CD4-positive, alpha-beta memory T cell (primary cell): ENCODE measurements at regions not wholly inside any gene's neighbourhood (a gene's known extent, or its start where the extent isn't known, plus 50 kb on each side); places are given as distances from the start of the nearest gene placed in this dataset.

ENCODE experiments used
- CTCF ChIA-PET: fragments of 350-600 bp; sonication (Branson Sonifier 250); formaldehyde crosslinking; loops from one replicate; lab custom pipeline; 2021; ENCODE audit warnings: inconsistent platforms; ENCODE audit not compliant: partially characterized antibody; lab: Charles Lee
- POLR2A ChIA-PET: fragments of 350-600 bp; sonication (Branson Sonifier 250); formaldehyde crosslinking; loops from one replicate; lab custom pipeline; 2021; ENCODE audit not compliant: partially characterized antibody; lab: Charles Lee
- DNase-seq, 5 donors: peaks; one replicate each; pipeline versions ENCODE4 v3.0.0 to v3.0.0-alpha.2; 2020 to 2022; ENCODE audit warnings: mixed read lengths in 1 of 5
- H3K27ac ChIP-seq: one replicate; pipeline ENCODE4 v1.7.0; 2013; ENCODE audit warnings: low read depth, low read length
- H3K27me3 ChIP-seq: 2 replicates; pipeline ENCODE4 v1.7.0; 2013; ENCODE audit warnings: mild to moderate bottlenecking, low read length, moderate library complexity; ENCODE audit not compliant: insufficient read depth
- H3K36me3 ChIP-seq: 2 replicates; pipeline ENCODE4 v1.7.0; 2013; ENCODE audit warnings: mild to moderate bottlenecking, low read length, moderate library complexity; ENCODE audit not compliant: insufficient read depth
- H3K4me1 ChIP-seq: 2 replicates; pipeline ENCODE4 v1.7.0; 2013; ENCODE audit warnings: mild to moderate bottlenecking, low read length, moderate library complexity; ENCODE audit not compliant: insufficient read depth
- H3K4me3 ChIP-seq, 2 donors: one replicate each; pipeline ENCODE4 v1.7.0; 2013; ENCODE audit warnings: low read length in 2 of 2, mild to moderate bottlenecking in 1 of 2
- H3K9me3 ChIP-seq, 2 donors: one replicate each; pipeline ENCODE4 v1.7.0; 2013; ENCODE audit warnings: low read length in 2 of 2, control low read depth in 1 of 2; ENCODE audit not compliant: control insufficient read depth in 1 of 2
- H3K27ac Mint-ChIP-seq, 7 donors: one replicate each; pipeline ENCODE4 v1.8.0; 2020 to 2021; ENCODE audit warnings: mixed read lengths in 7 of 7, mild to moderate bottlenecking in 6 of 7, inconsistent platforms in 3 of 7, moderate library complexity in 3 of 7
- H3K27me3 Mint-ChIP-seq, 2 donors: one replicate each; pipeline ENCODE4 v1.8.0; 2020 to 2021; ENCODE audit warnings: mixed read lengths in 2 of 2
- H3K36me3 Mint-ChIP-seq, 2 donors: one replicate each; pipeline ENCODE4 v1.8.0; 2020 to 2021; ENCODE audit warnings: mixed read lengths in 2 of 2, inconsistent platforms in 1 of 2, mild to moderate bottlenecking in 1 of 2
- H3K4me1 Mint-ChIP-seq, 4 donors: one replicate each; pipeline ENCODE4 v1.8.0; 2020 to 2021; ENCODE audit warnings: mixed read lengths in 4 of 4, mild to moderate bottlenecking in 1 of 4
- H3K4me3 Mint-ChIP-seq, 8 donors: one replicate each; pipeline ENCODE4 v1.8.0; 2020 to 2021; ENCODE audit warnings: mixed read lengths in 8 of 8, mild to moderate bottlenecking in 7 of 8, moderate library complexity in 6 of 8, inconsistent platforms in 3 of 8
- H3K9me3 Mint-ChIP-seq, 8 donors: one replicate each; pipeline ENCODE4 v1.8.0; 2020 to 2021; ENCODE audit warnings: mixed read lengths in 8 of 8, mild to moderate bottlenecking in 5 of 8, inconsistent platforms in 3 of 8, moderate library complexity in 1 of 8
- intact Hi-C: fragments of 100-400 bp; cut with micrococcal nuclease; formaldehyde crosslinking; loops from one replicate; pipeline ENCODE4 v1.15.1; 2023

DNA sequence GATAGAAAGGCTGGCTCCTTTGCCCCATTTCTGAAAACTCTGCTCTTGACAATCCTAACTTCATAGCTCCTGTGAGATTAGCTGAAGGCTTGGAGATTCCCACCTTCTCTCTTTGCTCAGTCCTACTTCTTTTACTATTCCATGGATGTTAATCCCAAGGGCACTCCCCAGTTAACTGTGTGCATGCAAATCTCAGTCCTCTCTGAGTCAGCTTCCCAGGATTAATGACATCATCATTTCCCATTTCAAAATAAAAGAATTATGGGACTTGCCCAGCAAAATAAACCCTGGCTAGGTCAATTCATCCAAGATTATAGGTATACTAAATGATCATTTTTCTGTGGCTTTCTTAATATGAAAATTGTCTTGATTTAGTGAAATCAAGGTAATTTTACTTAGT lies 328.6 kb upstream of the NR3C2 start:
- no peak overlapping the region for H3K27ac ChIP-seq
- DNase-seq: no peak
- intact Hi-C loops: loop anchor here (10.0 kb wide), 1 partner anchor 746 kb away; no protein-coding TSS in a partner anchor

DNA sequence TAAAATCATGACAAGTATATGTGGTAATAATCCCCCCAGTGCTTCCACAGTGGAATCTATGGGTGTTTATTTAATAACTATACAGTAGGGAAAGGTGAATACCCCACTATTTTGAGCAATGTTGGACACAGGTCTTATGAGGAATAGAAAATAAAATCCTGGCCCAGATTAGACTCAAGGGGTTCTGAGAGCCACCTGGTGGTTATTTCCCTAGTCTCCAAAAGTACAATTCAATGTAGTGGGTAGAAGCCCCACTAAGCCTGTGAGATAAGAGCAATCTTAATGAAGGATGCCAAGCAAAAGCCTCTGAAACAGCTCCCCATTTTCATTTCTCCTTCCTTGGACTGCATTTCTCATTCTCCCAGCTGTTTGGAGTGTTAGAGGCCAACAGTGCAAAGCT lies 328.2 kb upstream of the NR3C2 start:
- no peaks in the 10 kb centered on the region for H3K9me3 ChIP-seq
- ChIA-PET CTCF (interaction anchor here (0.7 kb wide), 1 partner anchor 782 kb away, joined by 3 read pairs; no protein-coding TSS in a partner anchor), POLR2A (no interaction called here)
- no peaks in the 10 kb centered on the region for H3K4me1 ChIP-seq
- H3K4me3 ChIP-seq: no peak overlapping the region
- Mint-ChIP-seq H3K36me3 (no peaks in the 10 kb centered on the region), H3K4me1 (no peaks in the 10 kb centered on the region), H3K4me3 (no peak overlapping the region), H3K27me3 (no peaks in the 10 kb centered on the region), H3K9me3 (peaks cover 0 to 3% (median 0%) of the 10 kb centered on the region in 8 donors), H3K27ac (no peak overlapping the region)
- no peaks in the 10 kb centered on the region for H3K27me3 ChIP-seq
- no peaks in the 10 kb centered on the region for H3K36me3 ChIP-seq
- no peak for DNase-seq
- intact Hi-C loops: loop anchor here (10.0 kb wide), 1 partner anchor 746 kb away; no protein-coding TSS in a partner anchor
- no peak overlapping the region for H3K27ac ChIP-seq

More for the DNA sequence above, 328.6 kb upstream of the NR3C2 start:
- CTCF ChIA-PET: interaction anchor here (0.7 kb wide), 2 partner anchors 726 to 783 kb away, joined by 3 to 4 read pairs; no protein-coding TSS in a partner anchor
- POLR2A ChIA-PET: no interaction called here
- Mint-ChIP-seq H3K4me1 (no peaks in the 10 kb centered on the region), H3K4me3 (no peak overlapping the region), H3K9me3 (peaks cover 0 to 3% (median 0%) of the 10 kb centered on the region in 8 donors), H3K27me3 (no peaks in the 10 kb centered on the region), H3K27ac (no peak overlapping the region), H3K36me3 (no peaks in the 10 kb centered on the region)
- Histone ChIP-seq H3K27me3 (no peaks in the 10 kb centered on the region), H3K4me1 (no peaks in the 10 kb centered on the region), H3K9me3 (no peaks in the 10 kb centered on the region), H3K4me3 (no peak overlapping the region), H3K36me3 (no peaks in the 10 kb centered on the region)

DNA sequence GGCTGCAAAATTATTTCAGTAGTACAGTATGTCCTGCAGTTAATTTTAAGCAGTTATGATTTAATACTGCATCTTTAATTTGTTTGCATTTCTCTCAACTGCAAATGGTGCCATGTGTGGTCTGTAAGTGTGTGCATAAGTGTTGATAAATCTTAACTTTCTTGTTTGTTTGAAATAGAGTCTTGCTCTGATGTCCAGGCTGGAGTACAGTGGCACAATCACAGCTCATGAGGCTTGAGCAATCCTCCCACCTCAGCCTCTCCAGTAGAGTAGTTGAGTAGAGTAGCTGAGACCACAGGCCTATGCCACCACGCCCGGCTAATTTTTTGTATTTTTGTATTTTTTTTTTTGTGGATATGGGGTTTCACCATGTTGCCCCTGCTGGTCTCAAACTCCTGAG lies 322.5 kb upstream of the NR3C2 start:
- ChIA-PET CTCF (no interaction called here), POLR2A (no interaction called here)
- Histone ChIP-seq H3K27ac (no peak overlapping the region), H3K4me1 (no peaks in the 10 kb centered on the region), H3K9me3 (no peaks in the 10 kb centered on the region), H3K27me3 (no peaks in the 10 kb centered on the region), H3K36me3 (no peaks in the 10 kb centered on the region), H3K4me3 (no peak overlapping the region)
- intact Hi-C loops: no loop called here
- Mint-ChIP-seq H3K36me3 (no peaks in the 10 kb centered on the region), H3K27me3 (peaks cover 0 to 5% of the 10 kb centered on the region in 2 donors), H3K9me3 (peaks cover 3 to 34% (median 18%) of the 10 kb centered on the region in 8 donors), H3K4me3 (no peak overlapping the region), H3K4me1 (no peaks in the 10 kb centered on the region), H3K27ac (no peak overlapping the region)
- no peak for DNase-seq

DNA sequence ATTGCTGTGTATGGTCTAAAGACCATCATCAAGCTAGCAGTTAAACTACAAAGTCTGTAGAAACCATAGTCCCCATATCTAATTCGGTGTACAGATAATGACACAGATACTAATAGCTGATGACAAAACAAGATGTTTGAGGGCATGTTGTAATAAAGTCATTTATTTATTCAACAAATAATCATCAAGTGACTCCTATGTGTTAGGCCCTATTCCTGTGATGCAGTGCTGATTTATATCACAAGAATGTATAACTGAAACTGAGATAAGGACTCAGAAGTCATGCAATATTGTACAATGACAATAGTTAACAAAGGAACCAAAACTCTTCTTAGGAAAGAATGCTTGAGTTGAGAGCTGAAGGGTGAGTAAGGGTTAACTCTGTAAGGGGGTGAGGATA lies 315.0 kb upstream of the NR3C2 start:
- Histone ChIP-seq H3K4me1 (no peaks in the 10 kb centered on the region), H3K27ac (no peak overlapping the region), H3K4me3 (no peak overlapping the region), H3K27me3 (no peaks in the 10 kb centered on the region), H3K9me3 (no peaks in the 10 kb centered on the region), H3K36me3 (no peaks in the 10 kb centered on the region)
- Mint-ChIP-seq H3K27ac (no peak overlapping the region), H3K4me1 (no peaks in the 10 kb centered on the region), H3K27me3 (peaks cover 0 to 5% of the 10 kb centered on the region in 2 donors), H3K36me3 (no peaks in the 10 kb centered on the region), H3K4me3 (no peak overlapping the region), H3K9me3 (peaks cover 3 to 45% (median 21%) of the 10 kb centered on the region in 8 donors)
- POLR2A ChIA-PET: no interaction called here
- CTCF ChIA-PET: no interaction called here
- DNase-seq: no peak
- intact Hi-C loops: no loop called here

DNA sequence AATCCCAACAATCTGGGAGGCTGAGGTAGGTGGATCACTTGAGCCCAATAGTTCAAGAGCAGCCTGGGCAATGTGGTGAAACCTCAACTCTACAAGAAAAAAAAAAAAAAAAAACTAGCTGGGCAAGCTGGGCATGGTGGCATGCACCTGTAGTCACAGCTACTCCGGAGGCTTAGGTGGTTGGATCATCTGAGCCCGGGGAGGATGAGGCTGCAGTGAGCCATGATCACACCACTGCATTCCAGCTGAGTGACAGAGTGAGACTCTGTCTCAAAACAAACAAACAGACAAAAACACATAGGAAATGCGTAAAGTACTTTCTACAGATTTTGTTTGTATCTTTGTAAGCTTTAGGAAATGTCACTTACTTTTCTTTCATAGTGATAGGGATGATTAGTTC lies 307.2 kb upstream of the NR3C2 start:
- CTCF ChIA-PET: interaction anchor here (0.6 kb wide), 1 partner anchor 45 kb away, joined by 3 read pairs; no protein-coding TSS in a partner anchor
- H3K36me3 Mint-ChIP-seq: no peaks in the 10 kb centered on the region
- Histone ChIP-seq H3K27me3 (no peaks in the 10 kb centered on the region), H3K9me3 (no peaks in the 10 kb centered on the region), H3K4me1 (no peaks in the 10 kb centered on the region), H3K36me3 (no peaks in the 10 kb centered on the region), H3K4me3 (no peak overlapping the region), H3K27ac (no peak overlapping the region)
- DNase-seq: no peak
- no peak overlapping the region for H3K4me3 Mint-ChIP-seq
- POLR2A ChIA-PET: no interaction called here
- no peak overlapping the region for H3K27ac Mint-ChIP-seq
- H3K4me1 Mint-ChIP-seq: peaks cover 0 to 4% (median under 1%) of the 10 kb centered on the region in 4 donors
- no peaks in the 10 kb centered on the region for H3K27me3 Mint-ChIP-seq
- intact Hi-C loops: no loop called here
- H3K9me3 Mint-ChIP-seq: peaks cover 0 to 4% (median 0%) of the 10 kb centered on the region in 8 donors

DNA sequence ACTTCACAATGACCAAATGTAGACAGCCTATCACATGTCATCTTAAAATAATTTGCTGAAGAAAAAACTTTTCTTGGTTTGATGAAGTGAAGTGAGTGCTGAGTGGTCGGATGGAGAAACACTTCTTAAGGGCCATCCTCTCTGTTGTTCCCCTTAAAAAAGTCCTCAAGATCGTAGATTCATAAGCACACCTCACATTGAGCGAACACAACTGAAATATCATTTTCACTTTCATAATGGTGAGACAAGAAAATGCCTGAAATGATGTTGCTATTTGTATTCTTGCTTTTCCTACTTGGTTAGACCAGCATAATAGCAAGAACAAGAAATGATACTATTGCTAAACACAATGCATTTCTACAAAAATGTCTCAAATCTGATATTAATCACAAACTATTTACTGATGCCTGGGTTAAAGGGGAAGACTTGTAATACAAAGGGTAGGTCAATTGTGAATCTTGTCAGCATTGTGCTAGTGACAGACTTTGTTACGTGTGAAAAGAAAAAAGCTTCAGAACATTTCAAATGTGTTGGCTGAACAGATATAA lies 305.6 kb upstream of the NR3C2 start:
- Histone ChIP-seq H3K4me3 (no peak overlapping the region), H3K27me3 (no peaks in the 10 kb centered on the region), H3K9me3 (no peaks in the 10 kb centered on the region), H3K36me3 (no peaks in the 10 kb centered on the region), H3K27ac (no peak overlapping the region), H3K4me1 (no peaks in the 10 kb centered on the region)
- peaks cover 0 to 4% (median 0%) of the 10 kb centered on the region in 8 donors for H3K9me3 Mint-ChIP-seq
- H3K36me3 Mint-ChIP-seq: no peaks in the 10 kb centered on the region
- POLR2A ChIA-PET: no interaction called here
- no peak overlapping the region for H3K27ac Mint-ChIP-seq
- DNase-seq: no peak
- no peaks in the 10 kb centered on the region for H3K27me3 Mint-ChIP-seq
- H3K4me1 Mint-ChIP-seq: peaks cover 0 to 4% (median under 1%) of the 10 kb centered on the region in 4 donors
- intact Hi-C loops: no loop called here
- CTCF ChIA-PET: no interaction called here
- H3K4me3 Mint-ChIP-seq: no peak overlapping the region

DNA sequence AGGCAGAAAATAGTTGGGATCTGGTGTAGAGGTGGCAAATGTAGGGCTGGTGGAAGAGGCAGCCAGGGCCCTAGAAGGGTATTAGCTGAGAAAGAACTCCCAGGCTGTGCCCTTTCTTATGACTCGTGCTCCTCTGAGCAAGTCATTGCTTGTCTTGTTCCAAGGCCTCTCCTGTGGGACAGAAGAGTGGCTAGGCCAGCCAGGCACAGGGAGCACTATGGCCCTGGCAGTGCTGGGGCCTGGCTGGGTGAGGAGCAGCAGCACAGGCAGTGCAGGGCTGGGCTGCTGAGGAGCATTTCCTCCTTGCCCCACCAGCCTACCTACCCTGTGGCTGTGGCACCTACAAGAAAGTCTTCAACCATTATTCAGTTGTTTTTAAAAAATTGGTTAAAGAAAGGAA lies 298.5 kb upstream of the NR3C2 start:
- Mint-ChIP-seq H3K27me3 (no peaks in the 10 kb centered on the region), H3K27ac (no peak overlapping the region), H3K9me3 (peaks cover 0 to 5% (median 0%) of the 10 kb centered on the region in 8 donors), H3K36me3 (no peaks in the 10 kb centered on the region), H3K4me3 (no peak overlapping the region), H3K4me1 (no peaks in the 10 kb centered on the region)
- no peaks in the 10 kb centered on the region for H3K4me1 ChIP-seq
- ChIA-PET CTCF (no interaction called here), POLR2A (no interaction called here)
- intact Hi-C loops: no loop called here
- no peak for DNase-seq
- H3K36me3 ChIP-seq: no peaks in the 10 kb centered on the region
- no peaks in the 10 kb centered on the region for H3K9me3 ChIP-seq
- no peak overlapping the region for H3K4me3 ChIP-seq
- no peak overlapping the region for H3K27ac ChIP-seq
- no peaks in the 10 kb centered on the region for H3K27me3 ChIP-seq
